Esophagus squamous epithelium (tissue), 4 donors: ENCODE measurements at regions not wholly inside any gene's neighbourhood (a gene's known extent, or its start where the extent isn't known, plus 50 kb on each side); places are given as distances from the start of the nearest gene placed in this dataset.

Experiments used
- CTCF ChIP-seq, 6 experiments: fragments of 450-650 bp in 4 of 6; fragments of 200-600 bp in 2 of 6; sonication (generic) in 2 of 6; IDR thresholded peaks; one replicate each; pipeline ENCODE4 v1.5.1; 2016 to 2019; ENCODE audit warnings: antibody characterized with exemption in 6 of 6, mild to moderate bottlenecking in 4 of 6, moderate library complexity in 4 of 6
- POLR2A ChIP-seq, 4 donors: fragments of 450-650 bp; IDR thresholded peaks; one replicate each; pipeline ENCODE4 v1.6.1; 2017; ENCODE audit warnings: antibody characterized with exemption in 4 of 4, mild to moderate bottlenecking in 4 of 4, moderate library complexity in 3 of 4

GRCh38 chr13:59299584-59299983 lies 864.1 kb downstream of the DIAPH3 start:
- TF ChIP-seq CTCF (IDR thresholded peaks at IDR 0.05) = no peak
- TF ChIP-seq POLR2A (IDR thresholded peaks at IDR 0.05) = no peak
